ENCODE measurements at regions not wholly inside any gene's neighbourhood (a gene's known extent, or its start where the extent isn't known, plus 50 kb on each side); places are given as distances from the start of the nearest gene placed in this dataset.

DNA sequence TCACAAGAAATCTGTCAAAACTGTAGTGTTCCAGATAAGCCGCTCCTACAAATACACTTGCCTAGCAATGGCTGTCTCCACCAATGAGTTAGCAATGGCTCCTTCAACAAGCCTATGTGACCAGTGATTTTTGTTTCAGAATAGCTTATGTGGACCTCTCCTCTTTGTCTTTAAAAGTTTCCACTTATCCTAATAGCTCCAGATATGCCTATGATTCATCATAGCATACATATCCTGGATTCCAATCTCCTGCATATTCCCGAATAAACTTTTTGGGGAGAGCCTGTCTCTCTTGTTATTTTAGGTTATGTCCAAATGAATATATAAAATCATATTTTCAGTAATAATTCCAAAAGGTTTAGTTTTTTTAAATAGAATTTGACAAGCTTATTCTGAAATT lies 510.6 kb downstream of the ARL4A start:
- TF ChIP-seq POLR2AphosphoS5 (IDR thresholded peaks at IDR 0.05; ENCODE audit: low read depth, low read length) (no peak), TAF1 (IDR thresholded peaks at IDR 0.05; ENCODE audit: borderline replicate concordance, insufficient read depth, low read length) (no peak), SIN3A (IDR thresholded peaks at IDR 0.05; ENCODE audit: borderline replicate concordance, insufficient read depth, low read length) (no peak)
- TF ChIP-seq, protein P1, sequence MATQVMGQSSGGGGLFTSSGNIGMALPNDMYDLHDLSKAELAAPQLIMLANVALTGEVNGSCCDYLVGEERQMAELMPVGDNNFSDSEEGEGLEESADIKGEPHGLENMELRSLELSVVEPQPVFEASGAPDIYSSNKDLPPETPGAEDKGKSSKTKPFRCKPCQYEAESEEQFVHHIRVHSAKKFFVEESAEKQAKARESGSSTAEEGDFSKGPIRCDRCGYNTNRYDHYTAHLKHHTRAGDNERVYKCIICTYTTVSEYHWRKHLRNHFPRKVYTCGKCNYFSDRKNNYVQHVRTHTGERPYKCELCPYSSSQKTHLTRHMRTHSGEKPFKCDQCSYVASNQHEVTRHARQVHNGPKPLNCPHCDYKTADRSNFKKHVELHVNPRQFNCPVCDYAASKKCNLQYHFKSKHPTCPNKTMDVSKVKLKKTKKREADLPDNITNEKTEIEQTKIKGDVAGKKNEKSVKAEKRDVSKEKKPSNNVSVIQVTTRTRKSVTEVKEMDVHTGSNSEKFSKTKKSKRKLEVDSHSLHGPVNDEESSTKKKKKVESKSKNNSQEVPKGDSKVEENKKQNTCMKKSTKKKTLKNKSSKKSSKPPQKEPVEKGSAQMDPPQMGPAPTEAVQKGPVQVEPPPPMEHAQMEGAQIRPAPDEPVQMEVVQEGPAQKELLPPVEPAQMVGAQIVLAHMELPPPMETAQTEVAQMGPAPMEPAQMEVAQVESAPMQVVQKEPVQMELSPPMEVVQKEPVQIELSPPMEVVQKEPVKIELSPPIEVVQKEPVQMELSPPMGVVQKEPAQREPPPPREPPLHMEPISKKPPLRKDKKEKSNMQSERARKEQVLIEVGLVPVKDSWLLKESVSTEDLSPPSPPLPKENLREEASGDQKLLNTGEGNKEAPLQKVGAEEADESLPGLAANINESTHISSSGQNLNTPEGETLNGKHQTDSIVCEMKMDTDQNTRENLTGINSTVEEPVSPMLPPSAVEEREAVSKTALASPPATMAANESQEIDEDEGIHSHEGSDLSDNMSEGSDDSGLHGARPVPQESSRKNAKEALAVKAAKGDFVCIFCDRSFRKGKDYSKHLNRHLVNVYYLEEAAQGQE (IDR thresholded peaks at IDR 0.05; ENCODE audit: insufficient read depth in 1 of 2, low read depth in 2 of 2, low read length in 2 of 2): no peak
